GM18909 (cell line): ENCODE measurements at regions not wholly inside any gene's neighbourhood (a gene's known extent, or its start where the extent isn't known, plus 50 kb on each side); places are given as distances from the start of the nearest gene placed in this dataset.

ENCODE experiments used
- ATAC-seq: cut with Tn5 transposase; IDR thresholded peaks from one replicate; pipeline ENCODE4 v1.9.1; 2021; ENCODE audit warnings: mild to moderate bottlenecking; ENCODE audit not compliant: unreplicated experiment, poor library complexity

- ATAC-seq = no peak
Observed at GRCh38 chr1:4396551-4396950, 257.9 kb upstream of the AJAP1 start.

GRCh38 chr1:4397196-4397595 is 257.2 kb upstream of the AJAP1 start:
- no peak for ATAC-seq

GRCh38 chr1:4402032-4402431 is 252.4 kb upstream of the AJAP1 start:
- no peak for ATAC-seq

GRCh38 chr1:4404854-4405590 is 249.4 kb upstream of the AJAP1 start:
- ATAC-seq = no peak

GRCh38 chr1:4407851-4408250 is 246.6 kb upstream of the AJAP1 start:
- ATAC-seq = no peak

- no peak for ATAC-seq
Observed at GRCh38 chr1:4408380-4408779, 246.0 kb upstream of the AJAP1 start.

GRCh38 chr1:4411862-4412261 is 242.5 kb upstream of the AJAP1 start:
- ATAC-seq = no peak

- ATAC-seq = no peak
Observed at GRCh38 chr1:4415476-4415875, 238.9 kb upstream of the AJAP1 start.

GRCh38 chr1:4416189-4416588 is 238.2 kb upstream of the AJAP1 start:
- no peak for ATAC-seq

- no peak for ATAC-seq
Observed at GRCh38 chr1:4418021-4418420, 236.4 kb upstream of the AJAP1 start.

GRCh38 chr1:4421986-4422385 is 232.4 kb upstream of the AJAP1 start:
- ATAC-seq = no peak

- no peak for ATAC-seq
Observed at GRCh38 chr1:4422504-4423289, 231.7 kb upstream of the AJAP1 start.

GRCh38 chr1:4424254-4424653 is 230.2 kb upstream of the AJAP1 start:
- no peak for ATAC-seq

GRCh38 chr1:4424766-4425165 is 229.6 kb upstream of the AJAP1 start:
- no peak for ATAC-seq

GRCh38 chr1:4425892-4426291 is 228.5 kb upstream of the AJAP1 start:
- ATAC-seq = no peak

GRCh38 chr1:4428711-4429110 is 225.7 kb upstream of the AJAP1 start:
- no peak for ATAC-seq

- ATAC-seq = no peak
Observed at GRCh38 chr1:4430406-4431365, 223.7 kb upstream of the AJAP1 start.

GRCh38 chr1:4431491-4431890 is 222.9 kb upstream of the AJAP1 start:
- no peak for ATAC-seq

GRCh38 chr1:4433075-4433474 is 221.3 kb upstream of the AJAP1 start:
- no peak for ATAC-seq

GRCh38 chr1:4444086-4444485 is 210.3 kb upstream of the AJAP1 start:
- no peak for ATAC-seq
